MM.1S (cell line): ENCODE measurements at regions not wholly inside any gene's neighbourhood (a gene's known extent, or its start where the extent isn't known, plus 50 kb on each side); places are given as distances from the start of the nearest gene placed in this dataset.

Source experiments
- DNase-seq: peaks from one replicate; pipeline ENCODE4 v3.0.0-alpha.2; 2015
- H2AFZ ChIP-seq: fragments of 300-600 bp; sonication (generic); 2 replicates; pipeline ENCODE4 v1.6.0; 2016; ENCODE audit warnings: antibody characterized with exemption, low read length
- H3F3A ChIP-seq: fragments of 300-600 bp; sonication (generic); 2 replicates; pipeline ENCODE4 v1.6.1; 2016; ENCODE audit warnings: mild to moderate bottlenecking, antibody characterized with exemption, low read length, moderate library complexity, mixed read lengths; ENCODE audit not compliant: insufficient read depth
- H3K27ac ChIP-seq: fragments of 300-600 bp; sonication (generic); 2 replicates; pipeline ENCODE4 v1.5.1; 2016; ENCODE audit warnings: mild to moderate bottlenecking, low read length
- H3K27me3 ChIP-seq: fragments of 300-600 bp; sonication (generic); replicated peaks from 2 replicates; pipeline ENCODE4 v1.6.0; 2016; ENCODE audit warnings: low read length; ENCODE audit not compliant: insufficient read depth
- H3K36me3 ChIP-seq: fragments of 300-600 bp; sonication (generic); replicated peaks from 2 replicates; pipeline ENCODE4 v1.6.1; 2016; ENCODE audit warnings: mild to moderate bottlenecking, low read length, mixed read lengths; ENCODE audit not compliant: insufficient read depth
- H3K4me1 ChIP-seq: fragments of 300-600 bp; sonication (generic); 2 replicates; pipeline ENCODE4 v1.6.1; 2016; ENCODE audit warnings: low read length, mixed read lengths
- H3K4me2 ChIP-seq: fragments of 300-600 bp; sonication (generic); 2 replicates; pipeline ENCODE4 v1.6.0; 2016; ENCODE audit warnings: low read depth, low read length
- H3K4me3 ChIP-seq: fragments of 300-600 bp; sonication (generic); 2 replicates; pipeline ENCODE4 v1.5.1; 2016; ENCODE audit warnings: low read length, mixed read lengths
- H3K79me2 ChIP-seq: fragments of 300-600 bp; sonication (generic); 2 replicates; pipeline ENCODE4 v1.6.1; 2016; ENCODE audit warnings: mixed run types, low read length, mixed read lengths
- H3K9ac ChIP-seq: fragments of 300-600 bp; sonication (generic); 2 replicates; pipeline ENCODE4 v1.6.1; 2016; ENCODE audit warnings: low read length, mixed read lengths
- H3K9me2 ChIP-seq: fragments of 300-600 bp; sonication (generic); replicated peaks from 2 replicates; pipeline ENCODE4 v1.6.1; 2016; ENCODE audit warnings: mild to moderate bottlenecking, low read length, mixed read lengths; ENCODE audit not compliant: insufficient read depth
- H3K9me3 ChIP-seq: fragments of 300-600 bp; sonication (generic); replicated peaks from 2 replicates; pipeline ENCODE4 v1.6.1; 2016; ENCODE audit warnings: mild to moderate bottlenecking, low read length, mixed read lengths; ENCODE audit not compliant: insufficient read depth
- H4K20me1 ChIP-seq: fragments of 300-600 bp; sonication (generic); 2 replicates; pipeline ENCODE4 v1.6.1; 2016; ENCODE audit warnings: mild to moderate bottlenecking, low read length, moderate library complexity, mixed read lengths; ENCODE audit not compliant: insufficient read depth
- EZH2 ChIP-seq: fragments of 300-600 bp; sonication (generic); optimal IDR thresholded peaks from 2 replicates; pipeline ENCODE3; 2017; ENCODE audit warnings: low read depth, mild to moderate bottlenecking, antibody characterized with exemption, low read length, mixed read lengths
- EZH2phosphoT487 ChIP-seq: fragments of 300-600 bp; sonication (generic); IDR thresholded peaks from 2 replicates; pipeline ENCODE4 v1.6.1; 2018; ENCODE audit warnings: antibody characterized with exemption, low read length
- TF ChIP-seq, protein P1 (sequence below): fragments of 300-600 bp; sonication (generic); IDR thresholded peaks from 2 replicates; pipeline ENCODE4 v1.5.1; 2016; ENCODE audit warnings: antibody characterized with exemption, low read length, mixed read lengths

DNA sequence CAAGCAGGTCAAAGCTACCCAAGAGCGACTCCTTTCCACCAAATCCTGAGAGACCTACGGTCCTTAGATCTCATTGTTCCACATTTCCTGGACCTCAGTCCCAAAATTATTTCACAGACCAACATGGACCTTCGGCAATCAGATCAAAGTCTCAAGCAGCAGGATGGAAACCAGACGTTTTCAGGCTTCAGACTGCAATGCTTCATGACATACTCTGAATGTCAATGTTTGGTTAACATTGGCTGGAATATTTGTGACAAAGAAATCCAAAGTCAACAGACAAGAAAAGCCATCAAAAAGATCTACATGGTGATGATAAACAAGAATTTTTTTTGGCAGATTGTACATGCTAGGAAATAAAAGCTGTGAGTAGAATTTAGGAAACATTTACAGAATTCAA lies 1057.3 kb downstream of the ADGRL2 start:
- TF ChIP-seq, protein P1, sequence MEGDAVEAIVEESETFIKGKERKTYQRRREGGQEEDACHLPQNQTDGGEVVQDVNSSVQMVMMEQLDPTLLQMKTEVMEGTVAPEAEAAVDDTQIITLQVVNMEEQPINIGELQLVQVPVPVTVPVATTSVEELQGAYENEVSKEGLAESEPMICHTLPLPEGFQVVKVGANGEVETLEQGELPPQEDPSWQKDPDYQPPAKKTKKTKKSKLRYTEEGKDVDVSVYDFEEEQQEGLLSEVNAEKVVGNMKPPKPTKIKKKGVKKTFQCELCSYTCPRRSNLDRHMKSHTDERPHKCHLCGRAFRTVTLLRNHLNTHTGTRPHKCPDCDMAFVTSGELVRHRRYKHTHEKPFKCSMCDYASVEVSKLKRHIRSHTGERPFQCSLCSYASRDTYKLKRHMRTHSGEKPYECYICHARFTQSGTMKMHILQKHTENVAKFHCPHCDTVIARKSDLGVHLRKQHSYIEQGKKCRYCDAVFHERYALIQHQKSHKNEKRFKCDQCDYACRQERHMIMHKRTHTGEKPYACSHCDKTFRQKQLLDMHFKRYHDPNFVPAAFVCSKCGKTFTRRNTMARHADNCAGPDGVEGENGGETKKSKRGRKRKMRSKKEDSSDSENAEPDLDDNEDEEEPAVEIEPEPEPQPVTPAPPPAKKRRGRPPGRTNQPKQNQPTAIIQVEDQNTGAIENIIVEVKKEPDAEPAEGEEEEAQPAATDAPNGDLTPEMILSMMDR: no peak
- TF ChIP-seq EZH2phosphoT487 (no peak), EZH2 (no peak)
- no peak overlapping the region for H3K4me2 ChIP-seq
- no peak overlapping the region for H3K4me3 ChIP-seq
- no peak overlapping the region for H2AFZ ChIP-seq
- H3K9me2 ChIP-seq: no peaks in the 10 kb centered on the region
- no peaks in the 10 kb centered on the region for H3F3A ChIP-seq
- H4K20me1 ChIP-seq: no peaks in the 10 kb centered on the region
- no peak overlapping the region for H3K27ac ChIP-seq
- no peak for DNase-seq
- no peaks in the 10 kb centered on the region for H3K27me3 ChIP-seq
- H3K9ac ChIP-seq: no peak overlapping the region
- H3K36me3 ChIP-seq: no peaks in the 10 kb centered on the region
- no peaks in the 10 kb centered on the region for H3K4me1 ChIP-seq
- no peaks in the 10 kb centered on the region for H3K9me3 ChIP-seq
- no peaks in the 10 kb centered on the region for H3K79me2 ChIP-seq

DNA sequence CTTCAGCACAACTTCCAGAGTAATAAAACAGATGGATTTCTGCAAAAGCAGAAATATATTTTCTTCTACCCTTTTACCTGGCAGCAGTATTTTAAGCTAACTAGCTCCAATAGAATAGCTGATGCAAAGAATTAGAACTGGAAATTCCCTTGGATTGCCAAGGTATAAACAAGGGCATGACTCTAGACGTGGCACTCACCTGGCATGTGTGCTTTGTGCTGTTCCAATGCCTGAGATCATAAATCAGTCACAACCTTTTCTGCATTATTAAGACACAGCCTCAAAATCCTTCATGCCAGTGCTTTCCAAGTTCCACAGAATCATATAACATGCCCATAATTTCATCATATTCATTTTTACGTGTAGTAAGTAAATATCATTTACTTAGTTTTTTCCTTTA lies 1048.7 kb downstream of the ADGRL2 start:
- Histone ChIP-seq H3K9ac (no peak overlapping the region), H4K20me1 (no peaks in the 10 kb centered on the region), H3K9me2 (no peaks in the 10 kb centered on the region), H3F3A (no peaks in the 10 kb centered on the region), H3K4me2 (no peak overlapping the region), H3K4me1 (no peaks in the 10 kb centered on the region), H3K27me3 (no peaks in the 10 kb centered on the region), H3K79me2 (no peaks in the 10 kb centered on the region), H2AFZ (no peak overlapping the region), H3K4me3 (no peak overlapping the region), H3K27ac (no peak overlapping the region), H3K9me3 (no peaks in the 10 kb centered on the region), H3K36me3 (no peaks in the 10 kb centered on the region)
- TF ChIP-seq EZH2phosphoT487 (no peak), EZH2 (no peak)
- TF ChIP-seq, protein P1: no peak
- DNase-seq: no peak

GRCh38 chr1:82848043-82848442 lies 1047.3 kb downstream of the ADGRL2 start:
- DNase-seq: no peak
- no peak for TF ChIP-seq EZH2
- H3K4me2 ChIP-seq: no peak overlapping the region

DNA sequence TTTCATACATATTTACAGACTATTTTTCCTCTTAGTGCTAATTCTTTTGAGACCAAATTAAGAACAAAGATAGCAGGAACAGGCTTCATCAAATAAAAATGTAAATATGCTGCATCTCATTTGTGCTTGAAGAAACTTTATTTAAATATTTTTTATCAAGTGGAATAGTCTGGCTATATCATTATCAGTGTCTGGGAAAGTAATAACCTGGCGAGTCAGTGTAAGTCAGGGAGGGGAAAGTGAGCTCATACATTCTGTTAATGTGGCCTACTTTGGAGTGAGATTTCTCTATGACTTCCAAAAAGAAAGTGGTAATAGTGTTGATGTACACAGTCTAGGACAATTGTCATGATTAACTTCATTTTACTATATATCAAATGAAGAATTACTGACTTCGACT lies 1045.1 kb downstream of the ADGRL2 start:
- Histone ChIP-seq H3K9me2 (no peaks in the 10 kb centered on the region), H3K9me3 (no peaks in the 10 kb centered on the region), H3K4me1 (no peaks in the 10 kb centered on the region), H3F3A (no peaks in the 10 kb centered on the region), H4K20me1 (no peaks in the 10 kb centered on the region), H3K27me3 (no peaks in the 10 kb centered on the region), H3K36me3 (no peaks in the 10 kb centered on the region), H3K4me3 (no peak overlapping the region), H2AFZ (no peak overlapping the region), H3K9ac (no peak overlapping the region), H3K79me2 (no peaks in the 10 kb centered on the region), H3K4me2 (no peak overlapping the region), H3K27ac (no peak overlapping the region)
- DNase-seq: no peak
- TF ChIP-seq EZH2 (no peak), EZH2phosphoT487 (no peak)
- TF ChIP-seq, protein P1: no peak

More at GRCh38 chr1:82848043-82848442, 1047.3 kb downstream of the ADGRL2 start:
- Histone ChIP-seq H4K20me1 (no peaks in the 10 kb centered on the region), H3K27ac (no peak overlapping the region), H3K79me2 (no peaks in the 10 kb centered on the region), H3K27me3 (no peaks in the 10 kb centered on the region), H3K9me3 (no peaks in the 10 kb centered on the region), H3K4me3 (no peak overlapping the region), H3K4me1 (no peaks in the 10 kb centered on the region), H3K9me2 (no peaks in the 10 kb centered on the region), H3K9ac (no peak overlapping the region), H3F3A (no peaks in the 10 kb centered on the region), H3K36me3 (no peaks in the 10 kb centered on the region), H2AFZ (no peak overlapping the region)
